ENCODE measurements at regions not wholly inside any gene's neighbourhood (a gene's known extent, or its start where the extent isn't known, plus 50 kb on each side); places are given as distances from the start of the nearest gene placed in this dataset.

- TF ChIP-seq FOXM1 (IDR thresholded peaks at IDR 0.05; ENCODE audit: low read depth, low read length) = no peak
- no peak for TF ChIP-seq REST (IDR thresholded peaks at IDR 0.05; ENCODE audit: low read depth, low read length)
- no peak for TF ChIP-seq EZH2 (IDR thresholded peaks at IDR 0.05; ENCODE audit: borderline replicate concordance, control insufficient read depth, low read depth, low read length)
- no peak for TF ChIP-seq HDAC2 (IDR thresholded peaks at IDR 0.05)
- no peak for TF ChIP-seq CTCF (IDR thresholded peaks at IDR 0.05 in 2 of 3, conservative IDR thresholded peaks at IDR 0.05 in 1 of 3; ENCODE audit: control insufficient read depth in 2 of 3, extremely low read depth in 1 of 3, insufficient read depth in 1 of 3, low read depth in 3 of 3, low read length in 3 of 3)
- no peak for TF ChIP-seq MLLT1 (IDR thresholded peaks at IDR 0.05)
- TF ChIP-seq SP1 (IDR thresholded peaks at IDR 0.05; ENCODE audit: low read depth, low read length) = no peak
- TF ChIP-seq SMC3 (IDR thresholded peaks at IDR 0.05; ENCODE audit: borderline replicate concordance, low read length) = no peak
- TF ChIP-seq ATF3 (IDR thresholded peaks at IDR 0.05; ENCODE audit: borderline replicate concordance, extremely low read depth, low read depth, low read length) = no peak
- no peak for TF ChIP-seq MAX (IDR thresholded peaks at IDR 0.05; ENCODE audit: low read depth, low read length)
- TF ChIP-seq IKZF1 (conservative IDR thresholded peaks at IDR 0.05) = no peak
- no peak for TF ChIP-seq EP300 (IDR thresholded peaks at IDR 0.05; ENCODE audit: borderline replicate concordance in 1 of 2, control insufficient read depth in 1 of 2, low read depth in 2 of 2, low read length in 2 of 2)
- TF ChIP-seq RELA (IDR thresholded peaks at IDR 0.05; ENCODE audit: borderline replicate concordance, partially characterized antibody) = no peak
Measured at GRCh38 chr3:74048699-74049098, 424.0 kb upstream of the PDZRN3 start.

All from GM12878 (cell line).